ENCODE measurements at regions not wholly inside any gene's neighbourhood (a gene's known extent, or its start where the extent isn't known, plus 50 kb on each side); places are given as distances from the start of the nearest gene placed in this dataset.

- no peak for DNase-seq (ENCODE audit: low spot score in 2 of 2)
- H3K4me3 ChIP-seq (ENCODE audit: low read depth, poor library complexity, severe bottlenecking) = no peak overlapping the region
- intact Hi-C loops (cut with DNase I; ENCODE audit: low total_unique reads) = no loop called here
- TF ChIP-seq POLR2A (IDR thresholded peaks at IDR 0.05) (no peak), CTCF (IDR thresholded peaks at IDR 0.05) (no peak)
- WGBS, 2 donors = 75 to 90% methylated on average over 2 of the region's 2 CpGs
Observed at GRCh38 chr9:23413541-23413940, 412.5 kb downstream of the ELAVL2 start.

- DNase-seq (ENCODE audit: low spot score in 2 of 2) = no peak
- H3K4me3 ChIP-seq (ENCODE audit: low read depth, poor library complexity, severe bottlenecking) = no peak overlapping the region
- 88 to 91% methylated on average over 6 of the region's 6 CpGs for WGBS, 2 donors
- TF ChIP-seq CTCF (IDR thresholded peaks at IDR 0.05) (no peak), POLR2A (IDR thresholded peaks at IDR 0.05) (no peak)
- intact Hi-C loops (cut with DNase I; ENCODE audit: low total_unique reads) = no loop called here
Observed at GRCh38 chr9:23423999-23424398, 402.0 kb downstream of the ELAVL2 start.

GRCh38 chr9:23426144-23426543 lies 399.9 kb downstream of the ELAVL2 start:
- no peak for DNase-seq (ENCODE audit: low spot score in 2 of 2)
- TF ChIP-seq CTCF (IDR thresholded peaks at IDR 0.05) = no peak
- TF ChIP-seq POLR2A (IDR thresholded peaks at IDR 0.05) = no peak
- intact Hi-C loops (cut with DNase I; ENCODE audit: low total_unique reads) = no loop called here
- WGBS, 2 donors = 81 to 93% methylated on average over 1 of the region's 1 CpG
- H3K4me3 ChIP-seq (ENCODE audit: low read depth, poor library complexity, severe bottlenecking) = no peak overlapping the region

- no peak for DNase-seq (ENCODE audit: low spot score in 2 of 2)
- intact Hi-C loops (cut with DNase I; ENCODE audit: low total_unique reads) = no loop called here
- 37 to 56% methylated on average over 5 of the region's 5 CpGs for WGBS, 2 donors
- TF ChIP-seq CTCF (IDR thresholded peaks at IDR 0.05) (no peak), POLR2A (IDR thresholded peaks at IDR 0.05) (no peak)
- H3K4me3 ChIP-seq (ENCODE audit: low read depth, poor library complexity, severe bottlenecking) = no peak overlapping the region
Observed at GRCh38 chr9:23431459-23431858, 394.6 kb downstream of the ELAVL2 start.

- no peak for TF ChIP-seq CTCF (IDR thresholded peaks at IDR 0.05)
- no peak for TF ChIP-seq POLR2A (IDR thresholded peaks at IDR 0.05)
- H3K4me3 ChIP-seq (ENCODE audit: low read depth, poor library complexity, severe bottlenecking) = no peak overlapping the region
- no peak for DNase-seq (ENCODE audit: low spot score in 2 of 2)
- intact Hi-C loops (cut with DNase I; ENCODE audit: low total_unique reads) = no loop called here
- WGBS, 2 donors = 88 to 91% methylated on average over 4 of the region's 4 CpGs
Observed at GRCh38 chr9:23434654-23435053, 391.4 kb downstream of the ELAVL2 start.

GRCh38 chr9:23438299-23438907 lies 387.6 kb downstream of the ELAVL2 start:
- DNase-seq (ENCODE audit: low spot score in 2 of 2) = no peak
- intact Hi-C loops (cut with DNase I; ENCODE audit: low total_unique reads) = no loop called here
- TF ChIP-seq CTCF (IDR thresholded peaks at IDR 0.05) (no peak), POLR2A (IDR thresholded peaks at IDR 0.05) (no peak)
- H3K4me3 ChIP-seq (ENCODE audit: low read depth, poor library complexity, severe bottlenecking) = no peak overlapping the region
- 87 to 91% methylated on average over 9 of the region's 9 CpGs for WGBS, 2 donors

Data from lower leg skin (tissue), 4 donors.